ENCODE measurements at regions not wholly inside any gene's neighbourhood (a gene's known extent, or its start where the extent isn't known, plus 50 kb on each side); places are given as distances from the start of the nearest gene placed in this dataset.

DNA sequence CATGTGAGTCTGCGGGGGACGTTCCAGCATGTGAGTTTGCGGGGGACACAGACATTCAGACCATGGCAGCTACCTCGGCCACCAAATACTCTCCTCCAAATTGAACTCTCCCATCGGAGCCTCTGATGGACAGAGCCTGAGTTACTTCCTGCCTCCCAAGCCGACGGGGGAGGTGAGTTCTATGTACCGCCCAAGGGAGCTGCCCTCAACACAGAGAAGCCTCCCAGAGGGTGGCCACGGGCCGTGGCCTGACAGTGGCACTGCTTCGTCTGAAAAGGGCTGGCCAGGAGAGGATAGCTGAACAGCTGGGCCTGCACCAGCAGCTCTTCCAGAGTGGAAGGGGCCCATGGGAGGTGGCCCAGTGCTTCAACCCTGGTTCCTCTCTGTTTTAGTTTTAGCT is 274.5 kb upstream of the PPP2R2D start:
- intact Hi-C loops (cut with DNase I, micrococcal nuclease): no loop called here
- Histone ChIP-seq H3K4me1 (ENCODE audit: low read depth) (no peaks in the 10 kb centered on the region), H3K9me3 (peaks cover 6% of the 10 kb centered on the region), H3K4me3 (no peak overlapping the region), H3K36me3 (ENCODE audit: low read depth) (no peaks in the 10 kb centered on the region)
- DNase-seq (no peak), ATAC-seq (no peak)
- TF ChIP-seq, protein P1, sequence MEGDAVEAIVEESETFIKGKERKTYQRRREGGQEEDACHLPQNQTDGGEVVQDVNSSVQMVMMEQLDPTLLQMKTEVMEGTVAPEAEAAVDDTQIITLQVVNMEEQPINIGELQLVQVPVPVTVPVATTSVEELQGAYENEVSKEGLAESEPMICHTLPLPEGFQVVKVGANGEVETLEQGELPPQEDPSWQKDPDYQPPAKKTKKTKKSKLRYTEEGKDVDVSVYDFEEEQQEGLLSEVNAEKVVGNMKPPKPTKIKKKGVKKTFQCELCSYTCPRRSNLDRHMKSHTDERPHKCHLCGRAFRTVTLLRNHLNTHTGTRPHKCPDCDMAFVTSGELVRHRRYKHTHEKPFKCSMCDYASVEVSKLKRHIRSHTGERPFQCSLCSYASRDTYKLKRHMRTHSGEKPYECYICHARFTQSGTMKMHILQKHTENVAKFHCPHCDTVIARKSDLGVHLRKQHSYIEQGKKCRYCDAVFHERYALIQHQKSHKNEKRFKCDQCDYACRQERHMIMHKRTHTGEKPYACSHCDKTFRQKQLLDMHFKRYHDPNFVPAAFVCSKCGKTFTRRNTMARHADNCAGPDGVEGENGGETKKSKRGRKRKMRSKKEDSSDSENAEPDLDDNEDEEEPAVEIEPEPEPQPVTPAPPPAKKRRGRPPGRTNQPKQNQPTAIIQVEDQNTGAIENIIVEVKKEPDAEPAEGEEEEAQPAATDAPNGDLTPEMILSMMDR (IDR thresholded peaks at IDR 0.05): no peak

DNA sequence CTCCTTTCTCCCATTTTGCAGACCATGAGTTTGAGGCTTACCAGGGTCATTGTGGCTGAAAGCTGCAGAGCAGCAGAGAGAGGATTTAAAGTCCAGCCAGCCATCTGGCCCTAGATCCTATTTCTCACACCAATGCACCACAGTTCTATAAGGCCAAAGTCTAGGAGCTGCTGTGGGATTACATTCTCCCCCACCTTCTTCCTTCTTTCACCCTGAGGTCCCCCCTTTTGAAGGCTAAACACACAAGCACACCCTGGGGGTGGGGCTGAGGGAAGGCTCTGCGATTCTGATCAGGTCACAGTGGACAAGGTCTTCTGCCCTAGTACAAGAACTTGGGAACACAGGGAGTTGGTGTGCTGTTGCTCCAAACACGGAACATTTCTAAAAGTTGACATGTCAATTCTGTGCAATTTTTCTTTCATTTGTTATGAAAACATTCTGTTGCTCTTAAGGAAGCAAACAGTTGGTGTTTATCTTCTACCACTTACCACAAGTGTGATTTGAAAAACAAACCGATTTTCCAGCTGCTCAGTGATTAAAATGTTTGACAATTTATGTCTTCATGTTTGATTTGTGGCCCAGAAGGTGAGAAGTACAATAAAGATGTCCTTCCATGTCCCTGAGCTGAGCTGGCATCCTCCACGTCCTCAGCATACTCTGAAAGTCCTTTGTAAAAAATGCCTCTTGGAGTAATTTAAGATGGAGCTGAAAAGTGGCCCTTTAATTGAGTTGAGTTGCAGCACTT is 271.6 kb upstream of the PPP2R2D start:
- DNase-seq (no peak), ATAC-seq (no peak)
- peaks cover 10% of the 10 kb centered on the region for H3K9me3 ChIP-seq
- no peaks in the 10 kb centered on the region for H3K36me3 ChIP-seq (ENCODE audit: low read depth)
- TF ChIP-seq, protein P1 (IDR thresholded peaks at IDR 0.05): no peak
- no peaks in the 10 kb centered on the region for H3K4me1 ChIP-seq (ENCODE audit: low read depth)
- intact Hi-C loops (cut with DNase I, micrococcal nuclease): no loop called here
- H3K4me3 ChIP-seq: no peak overlapping the region

DNA sequence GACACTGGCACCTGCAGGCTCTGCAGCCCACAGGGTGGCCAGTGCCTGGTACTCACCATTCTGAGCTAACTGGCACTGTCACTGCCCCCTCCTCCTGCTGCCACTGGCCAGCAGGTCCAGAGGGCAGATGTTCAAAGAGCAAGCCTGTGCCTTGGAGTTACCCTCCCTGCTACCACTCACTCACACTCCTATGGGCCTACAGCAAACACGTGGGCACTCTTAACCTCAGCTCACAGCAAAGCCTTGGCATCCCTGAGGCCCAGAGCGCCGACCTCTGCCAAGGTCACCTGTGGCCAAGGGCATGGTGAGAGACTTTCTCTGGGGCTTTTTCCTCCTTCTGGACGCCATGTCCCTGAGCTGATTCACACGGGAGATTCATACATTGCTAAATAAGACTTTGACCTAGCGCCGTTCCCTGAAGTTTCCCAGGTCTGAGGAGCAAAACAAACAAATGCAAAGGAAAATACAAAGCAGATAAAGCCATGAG is 270.0 kb upstream of the PPP2R2D start:
- Histone ChIP-seq H3K4me1 (ENCODE audit: low read depth) (no peaks in the 10 kb centered on the region), H3K36me3 (ENCODE audit: low read depth) (no peaks in the 10 kb centered on the region), H3K4me3 (no peak overlapping the region), H3K9me3 (peaks cover 12% of the 10 kb centered on the region)
- no peak for DNase-seq
- ATAC-seq: no peak
- intact Hi-C loops (cut with DNase I, micrococcal nuclease): no loop called here
- TF ChIP-seq, protein P1 (IDR thresholded peaks at IDR 0.05): no peak

DNA sequence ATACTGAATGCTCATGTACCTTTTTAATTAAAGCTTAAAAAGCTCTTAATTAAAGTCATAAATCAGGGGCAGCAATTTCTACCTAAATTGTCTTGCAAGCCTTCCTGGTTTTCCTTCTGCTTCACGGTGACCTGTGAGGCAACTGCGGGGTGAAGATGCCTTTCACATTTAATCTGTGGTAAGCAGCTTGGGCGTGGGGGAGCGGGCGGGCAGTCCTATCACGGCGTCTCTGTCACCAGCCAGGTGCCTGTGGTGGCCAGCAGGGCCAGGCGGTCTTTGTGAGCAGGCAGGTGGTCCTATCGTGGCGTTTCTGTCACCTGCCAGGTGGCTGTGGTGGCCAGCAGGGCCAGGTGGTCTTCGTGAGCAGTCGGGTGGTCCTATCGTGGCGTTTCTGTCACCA is 269.2 kb upstream of the PPP2R2D start:
- ATAC-seq: no peak
- peaks cover 12% of the 10 kb centered on the region for H3K9me3 ChIP-seq
- intact Hi-C loops (cut with DNase I, micrococcal nuclease): no loop called here
- DNase-seq: no peak
- H3K36me3 ChIP-seq (ENCODE audit: low read depth): no peaks in the 10 kb centered on the region
- TF ChIP-seq, protein P1 (IDR thresholded peaks at IDR 0.05): no peak
- no peak overlapping the region for H3K4me3 ChIP-seq
- H3K4me1 ChIP-seq (ENCODE audit: low read depth): no peaks in the 10 kb centered on the region

DNA sequence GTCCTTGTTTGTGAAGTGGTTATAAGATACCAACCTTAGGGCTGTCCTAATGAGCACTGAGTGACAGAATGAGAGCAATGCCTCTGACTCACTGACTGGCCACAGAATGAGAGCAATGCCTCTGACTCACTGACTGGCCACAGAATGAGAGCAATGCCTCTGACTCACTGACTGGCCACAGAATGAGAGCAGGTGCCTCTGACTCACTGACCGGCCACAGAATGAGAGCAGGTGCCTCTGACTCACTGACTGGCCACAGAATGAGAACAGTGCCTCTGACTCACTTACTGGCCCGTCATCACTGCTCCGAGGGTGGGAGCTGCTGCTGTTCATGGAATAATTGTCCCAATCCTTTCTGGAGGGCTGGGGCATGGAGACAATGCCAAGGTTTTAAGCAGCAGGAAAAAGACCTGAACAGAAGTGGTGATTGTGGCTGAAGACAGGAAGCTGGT is 265.2 kb upstream of the PPP2R2D start:
- ATAC-seq: no peak

More for the DNA sequence above, 265.2 kb upstream of the PPP2R2D start:
- H3K4me3 ChIP-seq: no peak overlapping the region
- no peaks in the 10 kb centered on the region for H3K4me1 ChIP-seq (ENCODE audit: low read depth)
- TF ChIP-seq, protein P1 (IDR thresholded peaks at IDR 0.05): no peak
- no peak for DNase-seq
- peaks cover 11% of the 10 kb centered on the region for H3K9me3 ChIP-seq
- intact Hi-C loops (cut with DNase I, micrococcal nuclease): no loop called here
- no peaks in the 10 kb centered on the region for H3K36me3 ChIP-seq (ENCODE audit: low read depth)

All from mucosa of descending colon (tissue), 3 donors.